ENCODE measurements at regions not wholly inside any gene's neighbourhood (a gene's known extent, or its start where the extent isn't known, plus 50 kb on each side); places are given as distances from the start of the nearest gene placed in this dataset.

DNA sequence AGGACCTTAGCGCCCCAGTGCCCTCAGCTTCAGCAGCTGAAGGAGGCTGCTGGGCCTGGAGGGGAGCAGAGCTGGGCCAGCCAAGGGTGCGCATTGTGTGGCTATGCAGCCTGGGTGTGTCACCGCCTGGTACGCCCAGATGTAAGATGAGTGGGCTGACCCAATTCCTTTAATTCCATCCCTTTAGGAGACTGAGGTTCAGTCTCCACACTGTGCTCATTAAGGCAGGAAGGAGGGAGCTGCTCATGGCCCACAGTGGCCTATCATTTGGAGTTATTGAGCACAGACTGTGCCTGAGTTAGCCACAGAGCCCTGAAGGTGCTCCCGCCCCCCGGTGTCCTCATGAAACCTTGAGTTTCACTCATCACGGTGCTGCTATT lies 194.1 kb upstream of the GLI2 start:
- TF ChIP-seq, protein P1, sequence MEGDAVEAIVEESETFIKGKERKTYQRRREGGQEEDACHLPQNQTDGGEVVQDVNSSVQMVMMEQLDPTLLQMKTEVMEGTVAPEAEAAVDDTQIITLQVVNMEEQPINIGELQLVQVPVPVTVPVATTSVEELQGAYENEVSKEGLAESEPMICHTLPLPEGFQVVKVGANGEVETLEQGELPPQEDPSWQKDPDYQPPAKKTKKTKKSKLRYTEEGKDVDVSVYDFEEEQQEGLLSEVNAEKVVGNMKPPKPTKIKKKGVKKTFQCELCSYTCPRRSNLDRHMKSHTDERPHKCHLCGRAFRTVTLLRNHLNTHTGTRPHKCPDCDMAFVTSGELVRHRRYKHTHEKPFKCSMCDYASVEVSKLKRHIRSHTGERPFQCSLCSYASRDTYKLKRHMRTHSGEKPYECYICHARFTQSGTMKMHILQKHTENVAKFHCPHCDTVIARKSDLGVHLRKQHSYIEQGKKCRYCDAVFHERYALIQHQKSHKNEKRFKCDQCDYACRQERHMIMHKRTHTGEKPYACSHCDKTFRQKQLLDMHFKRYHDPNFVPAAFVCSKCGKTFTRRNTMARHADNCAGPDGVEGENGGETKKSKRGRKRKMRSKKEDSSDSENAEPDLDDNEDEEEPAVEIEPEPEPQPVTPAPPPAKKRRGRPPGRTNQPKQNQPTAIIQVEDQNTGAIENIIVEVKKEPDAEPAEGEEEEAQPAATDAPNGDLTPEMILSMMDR (IDR thresholded peaks at IDR 0.05; ENCODE audit: borderline replicate concordance, extremely low read depth, low read length, poor library complexity, severe bottlenecking): no peak
- TF ChIP-seq EZH2 (IDR thresholded peaks at IDR 0.05; ENCODE audit: borderline replicate concordance, low read depth, low read length, severe bottlenecking): no peak
